C4-2B (cell line): ENCODE measurements at regions not wholly inside any gene's neighbourhood (a gene's known extent, or its start where the extent isn't known, plus 50 kb on each side); places are given as distances from the start of the nearest gene placed in this dataset.

Experiments used
- H3K27ac ChIP-seq: fragments of 450-650 bp; 2 replicates; pipeline ENCODE4 v1.5.1; 2017
- CTCF ChIP-seq: fragments of 450-650 bp; conservative IDR thresholded peaks from 2 replicates; pipeline ENCODE4 v1.5.1; 2017; ENCODE audit warnings: mild to moderate bottlenecking
- ZFX ChIP-seq: fragments of 450-650 bp; IDR thresholded peaks from 2 replicates; pipeline ENCODE4 v1.6.1; 2017

GRCh38 chr11:129614256-129614944, 201.2 kb upstream of the TMEM45B start:
- TF ChIP-seq ZFX (no peak), CTCF (no peak)

GRCh38 chr11:129618046-129618569, 197.5 kb upstream of the TMEM45B start:
- no peak for TF ChIP-seq CTCF
- no peak for TF ChIP-seq ZFX
- no peak overlapping the region for H3K27ac ChIP-seq

More at GRCh38 chr11:129614256-129614944, 201.2 kb upstream of the TMEM45B start:
- H3K27ac ChIP-seq: no peak overlapping the region

GRCh38 chr11:129620237-129621104, 195.2 kb upstream of the TMEM45B start:
- TF ChIP-seq ZFX (no peak), CTCF (no peak)
- no peak overlapping the region for H3K27ac ChIP-seq

- no peak overlapping the region for H3K27ac ChIP-seq
- TF ChIP-seq ZFX: no peak
- TF ChIP-seq CTCF: no peak
Observed at GRCh38 chr11:129625930-129626329, 189.7 kb upstream of the TMEM45B start.

- no peak for TF ChIP-seq CTCF
- TF ChIP-seq ZFX: no peak
- no peak overlapping the region for H3K27ac ChIP-seq
Observed at GRCh38 chr11:129631201-129631600, 184.4 kb upstream of the TMEM45B start.

GRCh38 chr11:129636926-129637325, 178.7 kb upstream of the TMEM45B start:
- H3K27ac ChIP-seq: no peak overlapping the region
- TF ChIP-seq CTCF: no peak
- no peak for TF ChIP-seq ZFX

GRCh38 chr11:129637473-129637872, 178.2 kb upstream of the TMEM45B start:
- no peak overlapping the region for H3K27ac ChIP-seq

More at GRCh38 chr11:129637473-129637872, 178.2 kb upstream of the TMEM45B start:
- TF ChIP-seq CTCF: no peak
- TF ChIP-seq ZFX: no peak
